B cell (primary cell): ENCODE measurements at regions not wholly inside any gene's neighbourhood (a gene's known extent, or its start where the extent isn't known, plus 50 kb on each side); places are given as distances from the start of the nearest gene placed in this dataset.

ENCODE experiments used
- ATAC-seq: fragments of 200-7000 bp; cut with Tn5 transposase; one replicate; pipeline ENCODE4 v1.10.0; 2021; ENCODE audit warnings: low read depth, mild to moderate bottlenecking, moderate number of reproducible peaks, moderate library complexity
- CTCF ChIA-PET: fragments of 350-600 bp; sonication (Branson Sonifier 250); formaldehyde crosslinking; loops from one replicate; lab custom pipeline; 2021; ENCODE audit warnings: antibody characterized with exemption, inconsistent platforms; lab: Charles Lee
- POLR2A ChIA-PET: fragments of 350-600 bp; sonication (Branson Sonifier 250); formaldehyde crosslinking; loops from one replicate; lab custom pipeline; 2021; ENCODE audit warnings: antibody characterized with exemption; lab: Charles Lee
- DNase-seq: peaks from one replicate; pipeline ENCODE4 v3.0.0; 2013
- H2AFZ ChIP-seq: 2 replicates; pipeline ENCODE4 v1.6.1; 2012; ENCODE audit warnings: mild to moderate bottlenecking, low read depth, low read length; ENCODE audit not compliant: insufficient read depth, poor library complexity, severe bottlenecking
- H3K27ac ChIP-seq, 2 donors: 1 replicate in 1 of 2; 2 replicates in 1 of 2; pipeline ENCODE4 v1.5.1; 2012 to 2013; ENCODE audit warnings: low read length in 2 of 2, mild to moderate bottlenecking in 2 of 2, moderate library complexity in 1 of 2
- H3K27me3 ChIP-seq, 4 experiments: fragments of 200-600 bp in 1 of 4; sonication (generic) in 1 of 4; replicated peaks in 1 of 4; 1 replicate in 2 of 4; 2 replicates in 2 of 4; pipeline versions ENCODE4 v1.6.1 to v1.7.0; 2013 to 2016; ENCODE audit warnings: low read length in 3 of 4, mild to moderate bottlenecking in 2 of 4, mixed read lengths in 1 of 4, moderate library complexity in 1 of 4; ENCODE audit not compliant: insufficient read depth in 4 of 4, control insufficient read depth in 3 of 4; ENCODE audit errors: control extremely low read depth in 1 of 4
- H3K36me3 ChIP-seq, 2 experiments: replicated peaks in 1 of 2; 1 replicate in 1 of 2; 2 replicates in 1 of 2; pipeline versions ENCODE4 v1.6.1 to v1.7.1; 2013; ENCODE audit warnings: low read length in 1 of 2; ENCODE audit not compliant: insufficient read depth in 2 of 2, control insufficient read depth in 1 of 2; ENCODE audit errors: control extremely low read depth in 1 of 2, extremely low read depth in 1 of 2
- H3K4me1 ChIP-seq, 2 donors: fragments of 200-600 bp in 1 of 2; sonication (generic) in 1 of 2; 1 replicate in 1 of 2; 2 replicates in 1 of 2; pipeline versions ENCODE4 v1.5.1 to v1.6.1; 2013 to 2017; ENCODE audit warnings: low read length in 2 of 2; ENCODE audit not compliant: control insufficient read depth in 2 of 2, insufficient read depth in 2 of 2
- H3K4me2 ChIP-seq: replicated peaks from 2 replicates; pipeline ENCODE3; 2012; ENCODE audit warnings: mild to moderate bottlenecking, low read depth, low read length; ENCODE audit not compliant: poor library complexity, severe bottlenecking
- H3K4me3 ChIP-seq, 5 experiments: fragments of 200-600 bp in 1 of 5; sonication (generic) in 1 of 5; 1 replicate in 3 of 5; 2 replicates in 2 of 5; pipeline versions ENCODE4 v1.5.1 to v1.7.0; 2011 to 2016; ENCODE audit warnings: low read length in 4 of 5, mild to moderate bottlenecking in 4 of 5, low read depth in 2 of 5, control low read depth in 1 of 5, moderate library complexity in 1 of 5; ENCODE audit not compliant: insufficient read depth in 1 of 5; ENCODE audit errors: control extremely low read depth in 1 of 5, extremely low read depth in 1 of 5
- H3K79me2 ChIP-seq: fragments of 200-600 bp; sonication (generic); one replicate; pipeline ENCODE4 v1.6.0; 2016; ENCODE audit warnings: low read length; ENCODE audit not compliant: control insufficient read depth, insufficient read depth
- H3K9ac ChIP-seq: fragments of 200-600 bp; sonication (generic); 2 replicates; pipeline ENCODE4 v1.6.1; 2017; ENCODE audit warnings: mild to moderate bottlenecking, low read length, moderate library complexity
- H3K9me3 ChIP-seq, 3 donors: one replicate each; pipeline versions ENCODE4 v1.6.1 to v1.7.1; 2013; ENCODE audit warnings: low read length in 2 of 3; ENCODE audit not compliant: control insufficient read depth in 2 of 3, insufficient read depth in 1 of 3; ENCODE audit errors: control extremely low read depth in 1 of 3
- H4K20me1 ChIP-seq: 2 replicates; pipeline ENCODE4 v1.6.0; 2012; ENCODE audit warnings: mild to moderate bottlenecking, low read length; ENCODE audit not compliant: insufficient read depth, control insufficient read depth, poor library complexity, severe bottlenecking
- H3K27ac Mint-ChIP-seq: one replicate; pipeline ENCODE4 v1.8.0; 2021; ENCODE audit warnings: mixed read lengths
- H3K27me3 Mint-ChIP-seq: one replicate; pipeline ENCODE4 v1.8.0; 2021; ENCODE audit warnings: mixed read lengths
- H3K4me1 Mint-ChIP-seq: one replicate; pipeline ENCODE4 v1.8.0; 2021; ENCODE audit warnings: mixed read lengths
- H3K4me3 Mint-ChIP-seq: one replicate; pipeline ENCODE4 v1.8.0; 2021; ENCODE audit warnings: mixed read lengths
- H3K9me3 Mint-ChIP-seq: one replicate; pipeline ENCODE4 v1.8.0; 2022; ENCODE audit warnings: mixed read lengths; ENCODE audit not compliant: insufficient read depth
- CTCF ChIP-seq: fragments of 200-600 bp; IDR thresholded peaks from one replicate; pipeline ENCODE4 v1.8.0; 2022; ENCODE audit warnings: antibody characterized with exemption, mild to moderate bottlenecking
- EZH2 ChIP-seq: IDR thresholded peaks from 2 replicates; pipeline ENCODE4 v1.6.1; 2012; ENCODE audit warnings: borderline replicate concordance, low read depth, mild to moderate bottlenecking, moderate library complexity, low read length; ENCODE audit not compliant: insufficient read depth, poor library complexity, severe bottlenecking
- WGBS: methylation state at CpG from one replicate; pipeline ENCODE4 v1.1.5; 2013; ENCODE audit warnings: missing lambda C conversion rate; ENCODE audit not compliant: insufficient coverage; 5-methylcytosine and 5-hydroxymethylcytosine counted together
- intact Hi-C: fragments of 100-400 bp; cut with micrococcal nuclease; formaldehyde crosslinking; loops from one replicate; pipeline ENCODE4 v1.10.0; 2022

GRCh38 chr9:87381746-87382145 lies 115.9 kb upstream of the DAPK1 start:
- ChIA-PET POLR2A (no interaction called here), CTCF (no interaction called here)
- H3K9ac ChIP-seq, result no peak overlapping the region
- H3K79me2 ChIP-seq, result no peaks in the 10 kb centered on the region
- Mint-ChIP-seq H3K9me3 (no peaks in the 10 kb centered on the region), H3K27me3 (no peaks in the 10 kb centered on the region), H3K4me1 (no peaks in the 10 kb centered on the region), H3K4me3 (no peak overlapping the region), H3K27ac (no peak overlapping the region)
- no peaks in the 10 kb centered on the region for H3K27me3 ChIP-seq
- no peaks in the 10 kb centered on the region for H4K20me1 ChIP-seq
- ATAC-seq (no peak), DNase-seq (no peak)
- no peaks in the 10 kb centered on the region for H3K4me1 ChIP-seq
- 63% methylated on average over 3 of the region's 4 CpGs for WGBS
- no peak overlapping the region for H3K27ac ChIP-seq
- H3K36me3 ChIP-seq, result no peaks in the 10 kb centered on the region
- no peak overlapping the region for H3K4me2 ChIP-seq
- H3K4me3 ChIP-seq, result no peak overlapping the region
- H3K9me3 ChIP-seq, result peaks cover 0 to 9% (median 0%) of the 10 kb centered on the region in 3 donors
- TF ChIP-seq EZH2, result no peak
- TF ChIP-seq CTCF, result no peak
- intact Hi-C loops, result no loop called here
- H2AFZ ChIP-seq, result no peak overlapping the region

DNA sequence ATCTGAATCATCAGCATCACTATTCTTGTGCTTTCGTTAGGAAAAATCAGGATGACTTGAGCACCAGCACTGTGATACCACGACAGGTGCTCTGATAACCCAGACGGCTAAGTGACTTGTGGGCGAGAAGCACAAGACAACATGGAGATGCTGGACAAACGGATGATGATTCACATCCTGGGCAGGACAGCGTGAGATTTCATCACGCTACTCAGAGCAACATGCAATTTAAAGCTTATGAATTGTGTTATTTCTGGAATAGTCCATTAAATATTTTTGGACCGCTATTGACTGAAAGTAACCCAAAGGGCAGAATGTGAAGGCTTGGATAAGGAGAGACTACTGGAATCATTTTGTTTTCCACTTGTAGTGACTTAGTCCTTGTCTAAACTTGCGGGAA lies 114.8 kb upstream of the DAPK1 start:
- Mint-ChIP-seq H3K9me3 (no peaks in the 10 kb centered on the region), H3K4me3 (no peak overlapping the region), H3K27ac (no peak overlapping the region), H3K27me3 (no peaks in the 10 kb centered on the region), H3K4me1 (no peaks in the 10 kb centered on the region)
- ChIA-PET POLR2A (no interaction called here), CTCF (no interaction called here)
- Histone ChIP-seq H3K79me2 (no peaks in the 10 kb centered on the region), H3K27me3 (no peaks in the 10 kb centered on the region), H3K36me3 (no peaks in the 10 kb centered on the region), H3K4me2 (no peak overlapping the region), H3K4me1 (no peaks in the 10 kb centered on the region), H4K20me1 (no peaks in the 10 kb centered on the region), H2AFZ (no peak overlapping the region), H3K27ac (no peak overlapping the region), H3K9me3 (peaks cover 0 to 9% (median 0%) of the 10 kb centered on the region in 3 donors), H3K9ac (no peak overlapping the region), H3K4me3 (no peak overlapping the region)
- 98% methylated on average over 6 of the region's 9 CpGs for WGBS
- ATAC-seq, result no peak
- TF ChIP-seq CTCF (no peak), EZH2 (no peak)
- intact Hi-C loops, result no loop called here
- DNase-seq, result no peak
